SKM-1 treated with dmso at 0.1 percent for 144 hours (cell line): ENCODE measurements at regions not wholly inside any gene's neighbourhood (a gene's known extent, or its start where the extent isn't known, plus 50 kb on each side); places are given as distances from the start of the nearest gene placed in this dataset.
"Not testable (repeated sequence)": the region's sequence is repeated elsewhere in the genome, so short reads cannot be mapped to it uniquely, and the experiment has no call there.

Source experiments
- DNase-seq: peaks from one replicate; lab custom pipeline; 2025; ENCODE audit not compliant: unreplicated experiment; lab: John Stamatoyannopoulos, UW

DNA sequence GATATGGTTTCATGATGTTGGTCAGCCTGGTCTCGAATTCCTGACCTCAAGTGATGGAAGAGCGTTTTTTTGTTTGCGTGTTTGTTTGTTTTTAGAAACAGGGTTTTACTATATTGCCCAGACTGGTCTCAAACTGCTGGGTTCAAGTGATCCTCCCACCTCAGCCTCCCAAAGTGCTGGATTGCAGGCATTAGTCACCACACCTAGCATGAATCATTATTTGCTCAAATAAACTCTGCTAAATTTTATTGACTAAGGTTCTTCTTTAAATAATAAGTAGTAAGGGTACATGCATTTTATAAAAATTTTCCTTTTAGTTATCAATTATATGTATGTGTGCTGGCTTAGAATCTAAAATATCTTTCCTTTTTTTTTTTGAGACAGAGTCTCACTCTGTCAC is 52.9 kb downstream of the ZBTB9 start:
- no peak for DNase-seq

DNA sequence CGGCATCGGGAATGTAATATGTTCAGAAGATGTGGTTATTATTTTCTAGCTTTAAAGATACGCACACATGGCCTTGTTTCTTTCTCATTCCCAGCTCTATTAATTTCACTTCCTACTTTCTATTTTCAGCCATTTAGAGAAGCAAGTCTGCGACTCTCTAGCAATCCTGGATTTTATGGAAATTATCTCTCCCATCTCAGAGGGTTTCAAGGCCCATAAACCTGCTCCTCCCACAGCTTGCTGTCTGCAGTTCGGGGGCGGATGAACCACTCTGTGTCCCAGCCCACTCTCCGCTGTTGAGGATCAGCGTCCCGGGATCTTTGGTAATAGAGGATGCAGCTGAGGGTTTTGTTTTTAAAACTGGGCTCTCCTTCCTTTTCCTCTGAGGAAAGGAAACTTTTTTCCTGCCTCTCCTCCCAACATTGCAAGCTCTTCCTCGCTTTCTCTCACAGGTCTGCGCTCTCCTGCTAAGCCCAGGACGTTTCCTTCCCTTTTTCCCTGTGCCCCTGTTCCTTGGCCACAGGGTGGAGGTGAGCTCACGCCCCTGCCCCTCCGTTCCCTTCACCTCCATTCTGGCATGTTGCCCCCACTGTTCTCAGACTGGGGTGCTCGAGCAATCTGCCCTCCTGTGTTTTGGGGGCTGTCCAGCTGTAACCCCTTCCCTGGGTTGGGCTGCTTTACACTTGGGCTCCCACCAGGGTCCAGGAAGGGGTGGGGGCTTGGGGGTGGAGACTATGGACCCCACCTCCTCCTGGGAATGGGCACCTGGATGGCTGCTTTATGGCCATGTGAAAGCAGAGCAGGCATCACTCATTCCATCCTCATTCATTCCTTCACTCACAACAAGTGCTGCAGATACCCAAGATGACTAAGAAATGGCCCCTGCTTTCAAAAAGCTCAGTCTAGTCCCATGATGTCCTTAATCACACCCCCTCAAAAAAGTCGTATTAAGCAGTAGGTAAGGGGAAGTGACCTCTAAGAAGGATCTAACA is 54.9 kb downstream of the ZBTB9 start:
- peak; percentile 34 for DNase-seq

DNA sequence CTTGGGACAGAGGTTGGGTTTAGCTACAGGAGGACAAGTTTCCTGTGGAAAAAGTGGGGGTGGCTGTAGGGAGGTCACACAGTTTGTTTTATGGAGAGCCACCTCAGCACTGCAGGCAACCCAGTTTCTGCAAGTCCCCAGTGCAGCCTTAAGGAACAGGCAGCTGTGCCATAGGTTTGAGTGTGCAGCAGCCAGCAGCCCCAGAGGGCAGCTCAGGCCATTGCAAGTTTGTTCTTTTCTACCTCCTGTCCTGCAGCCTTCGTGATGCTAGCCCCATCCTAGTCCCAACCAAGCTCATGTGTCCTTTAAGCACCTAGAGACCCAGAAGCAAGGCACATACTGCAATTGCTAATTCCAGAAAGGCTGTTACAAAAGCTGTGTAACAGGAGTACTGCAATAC is 58.8 kb downstream of the ZBTB9 start:
- no peak for DNase-seq

DNA sequence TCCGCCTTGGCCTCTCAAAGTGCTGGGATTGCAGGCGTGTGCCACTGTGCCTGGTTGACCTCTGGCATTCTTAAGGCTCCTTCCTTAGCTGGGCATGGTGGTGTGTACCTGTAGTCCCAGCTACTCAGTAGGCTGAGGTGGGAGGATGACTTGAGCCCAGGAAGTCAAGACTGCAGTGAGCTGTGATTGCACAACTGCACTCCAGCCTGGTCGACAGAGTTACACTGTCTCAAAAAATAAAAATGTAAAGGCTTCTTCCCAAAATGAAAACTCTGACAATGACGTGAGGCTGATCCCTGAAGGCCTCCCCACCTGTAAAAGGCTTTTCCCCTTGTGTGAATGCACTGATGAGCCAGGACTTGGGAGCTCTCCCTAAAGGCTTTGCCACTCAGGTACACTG is 62.4 kb downstream of the ZBTB9 start:
- no peak for DNase-seq

DNA sequence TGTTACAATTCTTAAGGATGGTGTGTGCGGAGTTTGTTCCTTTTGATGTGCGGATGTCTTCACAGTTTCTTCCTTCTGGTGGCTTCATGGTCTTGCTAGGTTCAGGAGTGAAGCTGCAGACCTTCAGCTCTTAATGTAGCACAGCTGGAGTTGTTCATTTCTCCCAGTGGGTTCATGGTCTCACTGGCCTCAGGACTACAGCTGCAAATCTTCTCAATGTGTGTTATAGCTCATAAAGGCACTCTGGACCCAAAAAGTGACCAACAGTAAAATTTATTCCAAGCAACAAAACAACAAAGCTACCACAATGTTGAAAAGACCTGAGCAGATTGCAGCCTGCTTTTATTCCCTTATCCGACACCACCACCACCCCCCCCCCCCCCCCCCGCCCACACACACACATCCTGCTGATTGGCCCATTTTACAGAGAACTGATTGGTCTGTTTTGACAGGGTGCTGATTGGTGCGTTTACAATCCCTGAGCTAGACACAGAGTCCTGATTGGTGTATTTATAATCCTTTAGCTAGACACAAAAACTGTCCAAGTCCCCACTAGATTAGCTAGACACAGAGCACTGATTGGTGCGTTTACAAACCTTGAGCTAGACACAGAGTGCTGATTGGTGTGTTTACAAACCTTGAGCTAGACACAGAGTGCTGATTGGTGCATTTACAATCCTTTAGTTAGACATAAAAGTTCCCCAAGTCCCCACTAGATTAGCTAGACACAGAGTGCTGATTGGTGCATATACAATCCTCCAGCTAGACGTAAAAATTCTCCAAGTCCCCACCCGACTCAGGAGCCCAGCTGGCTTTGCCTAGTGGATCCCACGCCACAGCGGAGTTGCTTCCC is 59.2 kb downstream of the BAK1 start:
- DNase-seq = not testable (repeated sequence)

DNA sequence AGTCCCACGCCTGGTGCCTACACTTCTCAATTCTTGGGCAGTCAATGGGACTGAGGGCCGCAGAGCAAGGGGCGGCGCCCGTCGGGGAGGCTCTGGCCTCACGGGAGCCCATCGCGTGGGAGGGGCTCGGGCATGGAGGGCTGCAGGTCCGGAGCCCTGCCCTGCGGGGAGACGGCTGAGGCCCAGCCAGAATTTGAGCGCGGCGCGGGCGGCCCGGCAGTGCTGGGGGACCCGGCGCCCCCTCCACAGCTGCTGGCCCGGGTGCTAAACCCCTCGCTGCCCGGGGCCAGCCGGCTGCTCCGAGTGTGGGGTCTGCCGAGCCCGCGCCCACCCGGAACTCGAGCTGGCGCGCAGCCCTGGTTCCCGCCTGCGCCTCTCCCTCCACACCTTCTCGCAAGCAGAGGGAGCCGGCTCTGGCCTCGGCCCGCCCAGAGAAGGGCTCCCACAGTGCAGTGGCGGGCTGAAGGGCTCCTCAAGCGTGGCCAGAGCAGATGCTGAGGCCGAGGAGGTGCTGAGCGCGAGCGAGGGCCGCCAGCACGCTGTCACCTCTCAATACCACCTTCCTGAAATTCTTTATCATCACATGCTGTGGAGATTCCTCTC is 58.5 kb downstream of the BAK1 start:
- no peak for DNase-seq
